Astrocyte (in vitro differentiated cells and primary cell): ENCODE measurements at regions not wholly inside any gene's neighbourhood (a gene's known extent, or its start where the extent isn't known, plus 50 kb on each side); places are given as distances from the start of the nearest gene placed in this dataset.

Source experiments
- CTCF ChIP-seq: IDR thresholded peaks from 2 replicates; pipeline ENCODE4 v1.5.1; 2011; ENCODE audit warnings: low read depth, mild to moderate bottlenecking, inconsistent platforms, low read length, moderate library complexity; ENCODE audit not compliant: insufficient read depth
- EZH2 ChIP-seq: IDR thresholded peaks from 2 replicates; pipeline ENCODE4 v1.6.1; 2012; ENCODE audit warnings: mild to moderate bottlenecking, low read length, inconsistent platforms; ENCODE audit not compliant: insufficient read depth

GRCh38 chr11:94243571-94244515, 60.5 kb upstream of the IZUMO1R start:
- no peak for TF ChIP-seq CTCF
- TF ChIP-seq EZH2 = no peak
